Vagina (tissue), 2 donors: ENCODE measurements at regions not wholly inside any gene's neighbourhood (a gene's known extent, or its start where the extent isn't known, plus 50 kb on each side); places are given as distances from the start of the nearest gene placed in this dataset.

Experiments
- POLR2A ChIP-seq, 2 donors: fragments of 450-650 bp; IDR thresholded peaks; one replicate each; pipeline ENCODE4 v1.6.1; 2017; ENCODE audit warnings: antibody characterized with exemption in 2 of 2, mild to moderate bottlenecking in 2 of 2, moderate library complexity in 2 of 2
- TF ChIP-seq, protein P1 (sequence below), 3 experiments: fragments of 450-650 bp in 2 of 3; fragments of 200-600 bp in 1 of 3; sonication (generic) in 1 of 3; IDR thresholded peaks; one replicate each; pipeline ENCODE4 v1.5.1; 2017 to 2019; ENCODE audit warnings: antibody characterized with exemption in 3 of 3, mild to moderate bottlenecking in 2 of 3, moderate library complexity in 2 of 3

DNA sequence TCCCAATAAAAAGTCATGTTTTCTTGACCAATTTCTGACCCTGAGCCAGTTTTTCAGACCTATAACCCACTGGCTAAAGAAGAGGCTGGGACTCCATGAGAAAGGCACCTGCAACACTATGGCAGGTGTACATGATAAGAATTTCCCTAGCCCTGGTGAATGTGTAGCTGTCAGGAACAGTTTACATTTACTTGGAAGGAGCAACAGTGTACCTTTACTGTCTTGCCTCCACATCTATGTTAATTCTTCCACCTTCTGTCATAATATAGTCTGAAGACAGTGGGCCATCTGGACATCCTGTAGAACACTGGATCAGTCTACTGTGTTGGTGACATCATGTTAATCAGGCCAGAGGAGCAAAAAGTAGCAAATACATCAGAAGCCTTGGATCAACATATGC, 72.1 kb upstream of the CD82 start:
- TF ChIP-seq, protein P1, sequence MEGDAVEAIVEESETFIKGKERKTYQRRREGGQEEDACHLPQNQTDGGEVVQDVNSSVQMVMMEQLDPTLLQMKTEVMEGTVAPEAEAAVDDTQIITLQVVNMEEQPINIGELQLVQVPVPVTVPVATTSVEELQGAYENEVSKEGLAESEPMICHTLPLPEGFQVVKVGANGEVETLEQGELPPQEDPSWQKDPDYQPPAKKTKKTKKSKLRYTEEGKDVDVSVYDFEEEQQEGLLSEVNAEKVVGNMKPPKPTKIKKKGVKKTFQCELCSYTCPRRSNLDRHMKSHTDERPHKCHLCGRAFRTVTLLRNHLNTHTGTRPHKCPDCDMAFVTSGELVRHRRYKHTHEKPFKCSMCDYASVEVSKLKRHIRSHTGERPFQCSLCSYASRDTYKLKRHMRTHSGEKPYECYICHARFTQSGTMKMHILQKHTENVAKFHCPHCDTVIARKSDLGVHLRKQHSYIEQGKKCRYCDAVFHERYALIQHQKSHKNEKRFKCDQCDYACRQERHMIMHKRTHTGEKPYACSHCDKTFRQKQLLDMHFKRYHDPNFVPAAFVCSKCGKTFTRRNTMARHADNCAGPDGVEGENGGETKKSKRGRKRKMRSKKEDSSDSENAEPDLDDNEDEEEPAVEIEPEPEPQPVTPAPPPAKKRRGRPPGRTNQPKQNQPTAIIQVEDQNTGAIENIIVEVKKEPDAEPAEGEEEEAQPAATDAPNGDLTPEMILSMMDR (IDR thresholded peaks at IDR 0.05), result no peak
- TF ChIP-seq POLR2A (IDR thresholded peaks at IDR 0.05), result no peak
